ENCODE measurements at regions not wholly inside any gene's neighbourhood (a gene's known extent, or its start where the extent isn't known, plus 50 kb on each side); places are given as distances from the start of the nearest gene placed in this dataset.

DNA sequence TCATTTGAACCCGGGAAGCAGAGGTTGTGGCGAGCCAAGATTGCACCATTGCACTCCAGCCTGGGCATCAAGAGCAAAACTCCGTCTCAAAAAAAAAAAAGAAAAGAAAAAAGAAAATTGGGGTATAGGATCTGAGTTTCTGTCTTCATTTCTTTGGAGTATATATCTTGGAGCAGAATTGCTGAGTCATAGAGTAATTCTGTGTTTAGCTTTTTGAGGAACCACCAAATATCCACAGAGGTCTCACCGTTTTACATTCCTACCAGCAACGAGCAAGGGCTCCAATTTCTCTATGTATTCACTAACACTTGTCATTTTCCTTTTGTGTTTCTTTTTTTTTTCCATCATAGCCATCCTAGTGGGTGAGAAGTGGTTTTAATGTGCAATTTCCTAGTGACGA, 87.6 kb upstream of the TEX51 start:
- TF ChIP-seq CTCF (IDR thresholded peaks at IDR 0.05) (no peak), POLR2A (IDR thresholded peaks at IDR 0.05) (no peak)
